HEK293 (cell line): ENCODE measurements at regions not wholly inside any gene's neighbourhood (a gene's known extent, or its start where the extent isn't known, plus 50 kb on each side); places are given as distances from the start of the nearest gene placed in this dataset.

ENCODE experiments used
- CTCF ChIA-PET: fragments of 350-600 bp; formaldehyde crosslinking; extraction: SDS; loops from one replicate; lab custom pipeline; 2021; ENCODE audit warnings: antibody characterized with exemption; lab: Yijun Ruan, JAX
- POLR2A ChIA-PET: fragments of 300-600 bp; formaldehyde crosslinking; extraction: SDS; loops from one replicate; lab custom pipeline; 2020; ENCODE audit warnings: antibody characterized with exemption, inconsistent platforms; lab: Yijun Ruan, JAX
- H3K27ac ChIP-seq: fragments of 200-500 bp; sonication (Bioruptor generic); 2 replicates; pipeline ENCODE4 v1.5.1; 2014; ENCODE audit warnings: low read depth, low read length, control low read depth, inconsistent platforms; ENCODE audit errors: extremely low read depth
- H3K36me3 ChIP-seq, 2 experiments: fragments of 200-500 bp in 1 of 2; sonication (Bioruptor generic) in 1 of 2; 1 replicate in 1 of 2; 2 replicates in 1 of 2; pipeline ENCODE4 v1.5.1; 2014 to 2017; ENCODE audit warnings: inconsistent platforms in 2 of 2, low read length in 2 of 2; ENCODE audit not compliant: control insufficient read depth in 2 of 2, insufficient read depth in 1 of 2
- H3K4me1 ChIP-seq: fragments of 200-500 bp; sonication (Bioruptor generic); 2 replicates; pipeline ENCODE4 v1.5.1; 2014; ENCODE audit warnings: mild to moderate bottlenecking, low read length, inconsistent platforms; ENCODE audit not compliant: control insufficient read depth, insufficient read depth
- H3K4me3 ChIP-seq: 2 replicates; pipeline ENCODE4 v1.5.1; 2011; ENCODE audit warnings: low read depth, mild to moderate bottlenecking, control low read depth, low read length, moderate library complexity
- H3K9me3 ChIP-seq: fragments of 200-500 bp; sonication (Bioruptor generic); 2 replicates; pipeline ENCODE4 v1.5.1; 2014; ENCODE audit warnings: low read depth, low read length, inconsistent platforms; ENCODE audit not compliant: control insufficient read depth, insufficient read depth
- KLF7 ChIP-seq: fragments of 450-650 bp; formaldehyde crosslinking; IDR thresholded peaks from 2 replicates; pipeline ENCODE4 v1.5.1; 2016; ENCODE audit warnings: missing biosample characterization, missing genetic modification characterization, borderline replicate concordance
- SCRT1 ChIP-seq: fragments of 450-650 bp; formaldehyde crosslinking; IDR thresholded peaks from 2 replicates; pipeline ENCODE4 v1.5.1; 2016; ENCODE audit warnings: missing biosample characterization, missing genetic modification characterization, borderline replicate concordance
- ZNF214 ChIP-seq: fragments of 450-650 bp; formaldehyde crosslinking; IDR thresholded peaks from 2 replicates; pipeline ENCODE4 v1.5.1; 2017; ENCODE audit warnings: missing biosample characterization, mild to moderate bottlenecking, missing genetic modification characterization, borderline replicate concordance
- ZNF341 ChIP-seq: fragments of 450-650 bp; formaldehyde crosslinking; IDR thresholded peaks from 2 replicates; pipeline ENCODE4; 2016; ENCODE audit warnings: low read depth, missing biosample characterization, missing genetic modification characterization
- ZNF37A ChIP-seq: fragments of 450-650 bp; IDR thresholded peaks from 2 replicates; pipeline ENCODE4 v1.5.1; 2018; ENCODE audit warnings: missing biosample characterization, missing genetic modification characterization
- ZNF624 ChIP-seq: fragments of 450-650 bp; formaldehyde crosslinking; IDR thresholded peaks from 2 replicates; pipeline ENCODE4 v1.5.1; 2017; ENCODE audit warnings: missing biosample characterization, missing genetic modification characterization
- TF ChIP-seq, protein P1 (sequence below): fragments of 450-650 bp; formaldehyde crosslinking; IDR thresholded peaks from 2 replicates; pipeline ENCODE4 v1.5.1; 2016; ENCODE audit warnings: missing biosample characterization, missing genetic modification characterization
- TF ChIP-seq, protein P2 (sequence below): fragments of 450-650 bp; formaldehyde crosslinking; IDR thresholded peaks from 2 replicates; pipeline ENCODE4 v1.5.1; 2016; ENCODE audit warnings: missing biosample characterization, missing genetic modification characterization
- TF ChIP-seq, protein P3 (sequence below): fragments of 450-650 bp; formaldehyde crosslinking; IDR thresholded peaks from 2 replicates; pipeline ENCODE4 v1.5.1; 2016; ENCODE audit warnings: missing biosample characterization, missing genetic modification characterization
- TF ChIP-seq, protein P4 (sequence below): fragments of 450-650 bp; formaldehyde crosslinking; IDR thresholded peaks from 2 replicates; pipeline ENCODE4 v1.5.1; 2016; ENCODE audit warnings: missing biosample characterization, missing genetic modification characterization
- TF ChIP-seq, protein P5 (sequence below): fragments of 450-650 bp; formaldehyde crosslinking; IDR thresholded peaks from 2 replicates; pipeline ENCODE4 v1.5.1; 2016; ENCODE audit warnings: missing biosample characterization, missing genetic modification characterization
- TF ChIP-seq, protein P6 (sequence below): fragments of 450-650 bp; formaldehyde crosslinking; IDR thresholded peaks from 2 replicates; pipeline ENCODE4 v1.5.1; 2016; ENCODE audit warnings: missing biosample characterization, missing genetic modification characterization, borderline replicate concordance
- TF ChIP-seq, protein P7 (sequence below): fragments of 450-650 bp; formaldehyde crosslinking; conservative IDR thresholded peaks from 2 replicates; pipeline ENCODE4 v1.5.1; 2016; ENCODE audit warnings: low read depth, missing biosample characterization, missing genetic modification characterization

DNA sequence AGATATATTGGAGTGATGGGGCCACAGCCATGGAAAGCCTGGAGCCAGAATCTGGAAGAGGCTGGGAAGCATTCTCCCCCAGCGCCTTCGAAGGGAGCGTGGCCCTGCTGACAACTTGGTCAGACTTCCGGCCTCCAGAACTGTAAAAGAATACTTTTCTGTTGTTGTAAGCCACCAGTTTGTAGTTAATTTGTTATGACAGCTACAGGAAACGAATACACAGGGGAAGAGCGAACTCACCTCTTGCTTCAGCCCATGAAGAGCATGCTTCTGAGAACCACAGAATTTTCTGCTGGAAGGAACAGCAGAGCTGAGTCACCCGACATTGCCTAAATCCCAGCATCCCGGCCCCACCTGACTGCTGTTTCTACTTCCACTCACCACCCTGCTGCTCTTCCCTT is 501.7 kb downstream of the SHQ1 start:
- TF ChIP-seq, protein P1, sequence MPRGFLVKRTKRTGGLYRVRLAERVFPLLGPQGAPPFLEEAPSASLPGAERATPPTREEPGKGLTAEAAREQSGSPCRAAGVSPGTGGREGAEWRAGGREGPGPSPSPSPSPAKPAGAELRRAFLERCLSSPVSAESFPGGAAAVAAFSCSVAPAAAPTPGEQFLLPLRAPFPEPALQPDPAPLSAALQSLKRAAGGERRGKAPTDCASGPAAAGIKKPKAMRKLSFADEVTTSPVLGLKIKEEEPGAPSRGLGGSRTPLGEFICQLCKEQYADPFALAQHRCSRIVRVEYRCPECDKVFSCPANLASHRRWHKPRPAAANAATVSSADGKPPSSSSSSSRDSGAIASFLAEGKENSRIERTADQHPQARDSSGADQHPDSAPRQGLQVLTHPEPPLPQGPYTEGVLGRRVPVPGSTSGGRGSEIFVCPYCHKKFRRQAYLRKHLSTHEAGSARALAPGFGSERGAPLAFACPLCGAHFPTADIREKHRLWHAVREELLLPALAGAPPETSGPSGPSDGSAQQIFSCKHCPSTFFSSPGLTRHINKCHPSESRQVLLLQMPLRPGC, result no peak
- TF ChIP-seq ZNF37A (no peak), SCRT1 (no peak), ZNF341 (tag by site-specific recombination) (no peak), ZNF214 (tag by site-specific recombination) (no peak), KLF7 (tag by site-specific recombination) (no peak), ZNF624 (tag by site-specific recombination) (no peak)
- TF ChIP-seq, protein P2, sequence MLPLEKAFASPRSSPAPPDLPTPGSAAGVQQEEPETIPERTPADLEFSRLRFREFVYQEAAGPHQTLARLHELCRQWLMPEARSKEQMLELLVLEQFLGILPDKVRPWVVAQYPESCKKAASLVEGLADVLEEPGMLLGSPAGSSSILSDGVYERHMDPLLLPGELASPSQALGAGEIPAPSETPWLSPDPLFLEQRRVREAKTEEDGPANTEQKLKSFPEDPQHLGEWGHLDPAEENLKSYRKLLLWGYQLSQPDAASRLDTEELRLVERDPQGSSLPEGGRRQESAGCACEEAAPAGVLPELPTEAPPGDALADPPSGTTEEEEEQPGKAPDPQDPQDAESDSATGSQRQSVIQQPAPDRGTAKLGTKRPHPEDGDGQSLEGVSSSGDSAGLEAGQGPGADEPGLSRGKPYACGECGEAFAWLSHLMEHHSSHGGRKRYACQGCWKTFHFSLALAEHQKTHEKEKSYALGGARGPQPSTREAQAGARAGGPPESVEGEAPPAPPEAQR (tag by site-specific recombination), result no peak
- TF ChIP-seq, protein P3, sequence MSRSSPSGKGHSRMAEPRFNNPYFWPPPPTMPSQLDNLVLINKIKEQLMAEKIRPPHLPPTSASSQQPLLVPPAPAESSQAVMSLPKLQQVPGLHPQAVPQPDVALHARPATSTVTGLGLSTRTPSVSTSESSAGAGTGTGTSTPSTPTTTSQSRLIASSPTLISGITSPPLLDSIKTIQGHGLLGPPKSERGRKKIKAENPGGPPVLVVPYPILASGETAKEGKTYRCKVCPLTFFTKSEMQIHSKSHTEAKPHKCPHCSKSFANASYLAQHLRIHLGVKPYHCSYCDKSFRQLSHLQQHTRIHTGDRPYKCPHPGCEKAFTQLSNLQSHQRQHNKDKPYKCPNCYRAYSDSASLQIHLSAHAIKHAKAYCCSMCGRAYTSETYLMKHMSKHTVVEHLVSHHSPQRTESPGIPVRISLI (tag by site-specific recombination), result no peak
- TF ChIP-seq, protein P4, sequence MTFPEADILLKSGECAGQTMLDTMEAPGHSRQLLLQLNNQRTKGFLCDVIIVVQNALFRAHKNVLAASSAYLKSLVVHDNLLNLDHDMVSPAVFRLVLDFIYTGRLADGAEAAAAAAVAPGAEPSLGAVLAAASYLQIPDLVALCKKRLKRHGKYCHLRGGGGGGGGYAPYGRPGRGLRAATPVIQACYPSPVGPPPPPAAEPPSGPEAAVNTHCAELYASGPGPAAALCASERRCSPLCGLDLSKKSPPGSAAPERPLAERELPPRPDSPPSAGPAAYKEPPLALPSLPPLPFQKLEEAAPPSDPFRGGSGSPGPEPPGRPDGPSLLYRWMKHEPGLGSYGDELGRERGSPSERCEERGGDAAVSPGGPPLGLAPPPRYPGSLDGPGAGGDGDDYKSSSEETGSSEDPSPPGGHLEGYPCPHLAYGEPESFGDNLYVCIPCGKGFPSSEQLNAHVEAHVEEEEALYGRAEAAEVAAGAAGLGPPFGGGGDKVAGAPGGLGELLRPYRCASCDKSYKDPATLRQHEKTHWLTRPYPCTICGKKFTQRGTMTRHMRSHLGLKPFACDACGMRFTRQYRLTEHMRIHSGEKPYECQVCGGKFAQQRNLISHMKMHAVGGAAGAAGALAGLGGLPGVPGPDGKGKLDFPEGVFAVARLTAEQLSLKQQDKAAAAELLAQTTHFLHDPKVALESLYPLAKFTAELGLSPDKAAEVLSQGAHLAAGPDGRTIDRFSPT (tag by site-specific recombination), result no peak
- TF ChIP-seq, protein P5, sequence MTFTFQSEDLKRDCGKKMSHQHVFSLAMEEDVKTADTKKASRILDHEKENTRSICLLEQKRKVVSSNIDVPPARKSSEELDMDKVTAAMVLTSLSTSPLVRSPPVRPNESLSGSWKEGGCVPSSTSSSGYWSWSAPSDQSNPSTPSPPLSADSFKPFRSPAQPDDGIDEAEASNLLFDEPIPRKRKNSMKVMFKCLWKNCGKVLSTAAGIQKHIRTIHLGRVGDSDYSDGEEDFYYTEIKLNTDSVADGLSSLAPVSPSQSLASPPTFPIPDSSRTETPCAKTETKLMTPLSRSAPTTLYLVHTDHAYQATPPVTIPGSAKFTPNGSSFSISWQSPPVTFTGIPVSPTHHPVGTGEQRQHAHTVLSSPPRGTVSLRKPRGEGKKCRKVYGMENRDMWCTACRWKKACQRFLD (tag by site-specific recombination), result no peak
- TF ChIP-seq, protein P6, sequence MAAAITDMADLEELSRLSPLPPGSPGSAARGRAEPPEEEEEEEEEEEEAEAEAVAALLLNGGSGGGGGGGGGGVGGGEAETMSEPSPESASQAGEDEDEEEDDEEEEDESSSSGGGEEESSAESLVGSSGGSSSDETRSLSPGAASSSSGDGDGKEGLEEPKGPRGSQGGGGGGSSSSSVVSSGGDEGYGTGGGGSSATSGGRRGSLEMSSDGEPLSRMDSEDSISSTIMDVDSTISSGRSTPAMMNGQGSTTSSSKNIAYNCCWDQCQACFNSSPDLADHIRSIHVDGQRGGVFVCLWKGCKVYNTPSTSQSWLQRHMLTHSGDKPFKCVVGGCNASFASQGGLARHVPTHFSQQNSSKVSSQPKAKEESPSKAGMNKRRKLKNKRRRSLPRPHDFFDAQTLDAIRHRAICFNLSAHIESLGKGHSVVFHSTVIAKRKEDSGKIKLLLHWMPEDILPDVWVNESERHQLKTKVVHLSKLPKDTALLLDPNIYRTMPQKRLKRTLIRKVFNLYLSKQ (tag by site-specific recombination), result no peak
- TF ChIP-seq, protein P7, sequence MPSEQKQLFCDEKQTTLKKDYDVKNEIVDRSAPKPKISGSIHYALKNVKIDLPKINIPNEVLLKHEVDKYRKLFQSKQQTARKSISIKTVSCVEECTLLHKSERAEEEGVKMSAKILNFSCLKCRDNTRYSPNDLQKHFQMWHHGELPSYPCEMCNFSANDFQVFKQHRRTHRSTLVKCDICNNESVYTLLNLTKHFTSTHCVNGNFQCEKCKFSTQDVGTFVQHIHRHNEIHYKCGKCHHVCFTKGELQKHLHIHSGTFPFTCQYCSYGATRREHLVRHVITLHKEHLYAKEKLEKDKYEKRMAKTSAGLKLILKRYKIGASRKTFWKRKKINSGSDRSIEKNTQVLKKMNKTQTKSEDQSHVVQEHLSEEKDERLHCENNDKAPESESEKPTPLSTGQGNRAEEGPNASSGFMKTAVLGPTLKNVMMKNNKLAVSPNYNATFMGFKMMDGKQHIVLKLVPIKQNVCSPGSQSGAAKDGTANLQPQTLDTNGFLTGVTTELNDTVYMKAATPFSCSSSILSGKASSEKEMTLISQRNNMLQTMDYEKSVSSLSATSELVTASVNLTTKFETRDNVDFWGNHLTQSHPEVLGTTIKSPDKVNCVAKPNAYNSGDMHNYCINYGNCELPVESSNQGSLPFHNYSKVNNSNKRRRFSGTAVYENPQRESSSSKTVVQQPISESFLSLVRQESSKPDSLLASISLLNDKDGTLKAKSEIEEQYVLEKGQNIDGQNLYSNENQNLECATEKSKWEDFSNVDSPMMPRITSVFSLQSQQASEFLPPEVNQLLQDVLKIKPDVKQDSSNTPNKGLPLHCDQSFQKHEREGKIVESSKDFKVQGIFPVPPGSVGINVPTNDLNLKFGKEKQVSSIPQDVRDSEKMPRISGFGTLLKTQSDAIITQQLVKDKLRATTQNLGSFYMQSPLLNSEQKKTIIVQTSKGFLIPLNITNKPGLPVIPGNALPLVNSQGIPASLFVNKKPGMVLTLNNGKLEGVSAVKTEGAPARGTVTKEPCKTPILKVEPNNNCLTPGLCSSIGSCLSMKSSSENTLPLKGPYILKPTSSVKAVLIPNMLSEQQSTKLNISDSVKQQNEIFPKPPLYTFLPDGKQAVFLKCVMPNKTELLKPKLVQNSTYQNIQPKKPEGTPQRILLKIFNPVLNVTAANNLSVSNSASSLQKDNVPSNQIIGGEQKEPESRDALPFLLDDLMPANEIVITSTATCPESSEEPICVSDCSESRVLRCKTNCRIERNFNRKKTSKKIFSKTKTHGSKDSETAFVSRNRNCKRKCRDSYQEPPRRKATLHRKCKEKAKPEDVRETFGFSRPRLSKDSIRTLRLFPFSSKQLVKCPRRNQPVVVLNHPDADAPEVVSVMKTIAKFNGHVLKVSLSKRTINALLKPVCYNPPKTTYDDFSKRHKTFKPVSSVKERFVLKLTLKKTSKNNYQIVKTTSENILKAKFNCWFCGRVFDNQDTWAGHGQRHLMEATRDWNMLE (tag by site-specific recombination), result no peak
- H3K4me1 ChIP-seq, result no peaks in the 10 kb centered on the region
- H3K27ac ChIP-seq, result no peak overlapping the region
- H3K9me3 ChIP-seq, result no peaks in the 10 kb centered on the region
- H3K36me3 ChIP-seq, result no peaks in the 10 kb centered on the region
- CTCF ChIA-PET, result no interaction called here
- POLR2A ChIA-PET, result no interaction called here
- no peak overlapping the region for H3K4me3 ChIP-seq
